ENCODE measurements at regions not wholly inside any gene's neighbourhood (a gene's known extent, or its start where the extent isn't known, plus 50 kb on each side); places are given as distances from the start of the nearest gene placed in this dataset.

DNA sequence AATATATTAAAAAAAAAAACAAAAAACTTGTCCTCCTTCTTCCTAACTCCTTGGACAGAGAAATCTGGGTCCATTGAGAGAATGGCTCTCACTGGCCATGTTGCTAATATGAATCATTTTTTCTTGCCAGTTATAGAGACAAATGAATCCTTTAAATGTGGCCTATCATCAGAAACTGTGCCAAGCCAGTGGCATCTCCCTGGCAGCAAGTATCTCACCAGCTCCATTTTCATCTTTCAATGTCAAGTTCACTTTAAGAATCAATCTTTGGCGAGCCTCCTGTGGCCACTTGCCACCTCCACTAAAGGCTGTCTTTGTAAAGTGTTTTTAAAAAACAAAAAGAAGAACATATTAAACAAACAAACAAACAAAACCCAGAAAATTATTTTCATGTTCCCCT lies 202.5 kb downstream of the TUSC7 start:
- TF ChIP-seq, protein P1, sequence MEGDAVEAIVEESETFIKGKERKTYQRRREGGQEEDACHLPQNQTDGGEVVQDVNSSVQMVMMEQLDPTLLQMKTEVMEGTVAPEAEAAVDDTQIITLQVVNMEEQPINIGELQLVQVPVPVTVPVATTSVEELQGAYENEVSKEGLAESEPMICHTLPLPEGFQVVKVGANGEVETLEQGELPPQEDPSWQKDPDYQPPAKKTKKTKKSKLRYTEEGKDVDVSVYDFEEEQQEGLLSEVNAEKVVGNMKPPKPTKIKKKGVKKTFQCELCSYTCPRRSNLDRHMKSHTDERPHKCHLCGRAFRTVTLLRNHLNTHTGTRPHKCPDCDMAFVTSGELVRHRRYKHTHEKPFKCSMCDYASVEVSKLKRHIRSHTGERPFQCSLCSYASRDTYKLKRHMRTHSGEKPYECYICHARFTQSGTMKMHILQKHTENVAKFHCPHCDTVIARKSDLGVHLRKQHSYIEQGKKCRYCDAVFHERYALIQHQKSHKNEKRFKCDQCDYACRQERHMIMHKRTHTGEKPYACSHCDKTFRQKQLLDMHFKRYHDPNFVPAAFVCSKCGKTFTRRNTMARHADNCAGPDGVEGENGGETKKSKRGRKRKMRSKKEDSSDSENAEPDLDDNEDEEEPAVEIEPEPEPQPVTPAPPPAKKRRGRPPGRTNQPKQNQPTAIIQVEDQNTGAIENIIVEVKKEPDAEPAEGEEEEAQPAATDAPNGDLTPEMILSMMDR (IDR thresholded peaks at IDR 0.05): no peak
- H3K4me1 ChIP-seq: no peaks in the 10 kb centered on the region
- no peaks in the 10 kb centered on the region for H3K27me3 ChIP-seq (ENCODE audit: control insufficient read depth, insufficient read depth, low read length)
- no peaks in the 10 kb centered on the region for H3K9me3 ChIP-seq (ENCODE audit: control insufficient read depth, low read length)
- no peak overlapping the region for H3K4me3 ChIP-seq (ENCODE audit: low read depth, low read length)
- no peak overlapping the region for H3K4me2 ChIP-seq (ENCODE audit: low read length)
- no peak overlapping the region for H3K9ac ChIP-seq
- no peak overlapping the region for H2AFZ ChIP-seq
- no peaks in the 10 kb centered on the region for H3K36me3 ChIP-seq (ENCODE audit: control insufficient read depth, insufficient read depth, low read length)
- H3K79me2 ChIP-seq: no peaks in the 10 kb centered on the region
- H3K27ac ChIP-seq: no peak overlapping the region

DNA sequence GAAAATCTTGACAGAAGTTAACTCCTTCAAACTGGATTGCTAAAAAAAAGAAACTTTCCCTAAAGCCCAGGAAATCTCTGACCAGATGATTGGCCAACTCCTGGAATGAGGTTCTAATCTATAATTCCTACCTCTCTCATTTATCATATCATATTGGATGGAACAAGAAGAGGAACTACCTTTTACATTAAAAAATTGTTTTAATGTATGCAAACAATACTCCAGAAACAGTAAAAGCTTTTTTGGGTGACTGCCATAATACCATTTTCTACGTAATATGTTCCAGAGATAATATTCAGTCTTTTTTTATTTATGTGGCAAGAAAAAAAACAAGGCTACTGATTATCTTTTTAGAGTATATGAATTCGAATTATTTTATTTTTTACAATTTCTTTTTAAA lies 204.4 kb downstream of the TUSC7 start:
- TF ChIP-seq, protein P1 (IDR thresholded peaks at IDR 0.05): no peak
- H3K4me1 ChIP-seq: no peaks in the 10 kb centered on the region
- no peak overlapping the region for H3K9ac ChIP-seq

DNA sequence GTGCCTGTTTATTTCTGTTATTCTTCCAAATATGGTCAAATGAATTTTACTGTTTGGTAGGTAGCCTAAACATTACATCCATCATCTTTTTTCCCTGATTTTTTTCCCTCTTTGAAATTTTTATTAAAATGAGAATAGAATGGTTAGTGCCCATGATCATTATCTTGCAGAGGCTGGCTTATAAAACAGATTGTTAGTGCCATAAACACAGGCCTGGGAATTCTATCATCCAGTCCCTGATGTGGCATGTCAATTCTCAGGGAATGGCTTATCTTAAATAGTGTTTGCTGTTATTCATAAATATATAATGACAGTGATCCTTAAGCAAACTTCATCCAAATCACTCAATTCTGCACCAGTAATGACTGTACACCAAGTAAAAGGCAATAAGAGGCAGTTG lies 207.3 kb downstream of the TUSC7 start:
- H3K27me3 ChIP-seq (ENCODE audit: control insufficient read depth, insufficient read depth, low read length): no peaks in the 10 kb centered on the region
- no peaks in the 10 kb centered on the region for H3K4me1 ChIP-seq
- H3K9ac ChIP-seq: no peak overlapping the region
- no peaks in the 10 kb centered on the region for H3K79me2 ChIP-seq
- no peak overlapping the region for H3K4me3 ChIP-seq (ENCODE audit: low read depth, low read length)
- no peaks in the 10 kb centered on the region for H3K36me3 ChIP-seq (ENCODE audit: control insufficient read depth, insufficient read depth, low read length)
- TF ChIP-seq, protein P1 (IDR thresholded peaks at IDR 0.05): no peak
- no peak overlapping the region for H2AFZ ChIP-seq
- H3K27ac ChIP-seq: no peak overlapping the region
- no peak overlapping the region for H3K4me2 ChIP-seq (ENCODE audit: low read length)
- H3K9me3 ChIP-seq (ENCODE audit: control insufficient read depth, low read length): no peaks in the 10 kb centered on the region

More for the DNA sequence above, 204.4 kb downstream of the TUSC7 start:
- H3K4me3 ChIP-seq (ENCODE audit: low read depth, low read length): no peak overlapping the region
- H3K4me2 ChIP-seq (ENCODE audit: low read length): no peak overlapping the region
- no peak overlapping the region for H3K27ac ChIP-seq
- no peaks in the 10 kb centered on the region for H3K9me3 ChIP-seq (ENCODE audit: control insufficient read depth, low read length)
- H3K79me2 ChIP-seq: no peaks in the 10 kb centered on the region
- H2AFZ ChIP-seq: no peak overlapping the region
- H3K27me3 ChIP-seq (ENCODE audit: control insufficient read depth, insufficient read depth, low read length): no peaks in the 10 kb centered on the region
- no peaks in the 10 kb centered on the region for H3K36me3 ChIP-seq (ENCODE audit: control insufficient read depth, insufficient read depth, low read length)

DNA sequence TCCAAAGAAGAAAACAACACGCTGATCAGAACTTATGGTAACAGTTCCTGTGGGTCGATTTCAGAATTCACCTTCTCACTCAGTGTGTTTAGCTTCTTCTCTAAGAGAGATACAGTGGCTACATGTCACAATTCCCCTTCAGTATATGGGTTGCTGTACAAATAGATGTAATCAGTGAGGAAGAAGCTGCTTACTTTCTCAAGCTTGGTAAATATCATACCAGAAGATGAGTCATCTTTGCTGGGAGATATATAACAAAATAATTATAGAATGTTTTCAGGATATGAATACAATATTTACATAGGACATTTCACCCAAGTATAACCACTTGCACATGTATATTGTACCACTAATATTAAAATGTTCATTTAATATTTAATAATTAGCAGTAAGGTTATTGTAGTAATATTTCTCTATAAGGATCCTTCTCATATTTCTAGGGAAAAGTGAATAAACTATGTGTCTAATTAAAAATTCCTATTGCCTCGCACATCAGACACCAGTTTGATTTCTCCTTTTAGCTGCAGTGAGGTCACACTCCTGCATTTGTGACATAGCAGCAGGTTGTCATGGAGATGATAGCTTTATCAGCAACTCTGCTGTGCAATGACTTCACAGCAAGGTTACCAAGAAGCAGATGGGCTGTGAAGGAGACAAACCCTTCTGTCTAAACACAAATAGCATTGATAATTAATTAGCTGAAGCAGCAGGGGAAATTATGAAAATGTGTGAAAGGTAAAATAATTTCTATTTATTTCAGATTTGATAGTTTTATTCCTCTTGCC lies 211.4 kb downstream of the TUSC7 start:
- H3K4me3 ChIP-seq (ENCODE audit: low read depth, low read length): no peak overlapping the region
- H3K4me2 ChIP-seq (ENCODE audit: low read length): no peak overlapping the region
- H2AFZ ChIP-seq: no peak overlapping the region
- H3K27me3 ChIP-seq (ENCODE audit: control insufficient read depth, insufficient read depth, low read length): no peaks in the 10 kb centered on the region
- H3K9ac ChIP-seq: no peak overlapping the region
- no peaks in the 10 kb centered on the region for H3K9me3 ChIP-seq (ENCODE audit: control insufficient read depth, low read length)
- H3K4me1 ChIP-seq: no peaks in the 10 kb centered on the region
- TF ChIP-seq, protein P1 (IDR thresholded peaks at IDR 0.05): no peak
- H3K36me3 ChIP-seq (ENCODE audit: control insufficient read depth, insufficient read depth, low read length): no peaks in the 10 kb centered on the region
- no peak overlapping the region for H3K27ac ChIP-seq
- H3K79me2 ChIP-seq: no peaks in the 10 kb centered on the region

DNA sequence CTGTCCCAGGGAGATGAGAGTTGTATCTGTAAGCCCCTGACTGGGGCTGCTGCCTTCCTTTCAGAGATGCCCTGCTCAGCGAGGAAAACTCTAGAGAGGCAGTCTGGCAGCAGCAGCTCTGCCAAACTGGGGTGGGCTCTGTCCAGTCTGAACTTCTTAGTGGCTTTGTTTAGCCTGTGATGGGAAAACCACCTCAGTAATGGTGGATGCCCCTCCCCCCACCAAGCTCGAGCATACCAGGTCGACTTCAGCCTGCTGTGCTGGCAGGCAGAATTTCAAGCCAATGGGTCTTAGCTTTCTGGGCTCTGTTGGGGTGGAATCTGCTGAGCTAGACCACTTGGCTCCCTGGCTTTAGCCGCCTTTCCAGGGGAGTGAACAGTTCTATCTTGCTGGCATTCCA lies 218.3 kb downstream of the TUSC7 start:
- Histone ChIP-seq H2AFZ (no peak overlapping the region), H3K4me3 (ENCODE audit: low read depth, low read length) (no peak overlapping the region), H3K9ac (no peak overlapping the region), H3K27ac (no peak overlapping the region), H3K4me2 (ENCODE audit: low read length) (no peak overlapping the region), H3K79me2 (no peaks in the 10 kb centered on the region), H3K27me3 (ENCODE audit: control insufficient read depth, insufficient read depth, low read length) (no peaks in the 10 kb centered on the region), H3K9me3 (ENCODE audit: control insufficient read depth, low read length) (no peaks in the 10 kb centered on the region), H3K4me1 (no peaks in the 10 kb centered on the region), H3K36me3 (ENCODE audit: control insufficient read depth, insufficient read depth, low read length) (no peaks in the 10 kb centered on the region)
- TF ChIP-seq, protein P1 (IDR thresholded peaks at IDR 0.05): no peak

Data from parathyroid adenoma (tissue), 2 donors.